Cardiac muscle cell (in vitro differentiated cells and primary cell): ENCODE measurements at regions not wholly inside any gene's neighbourhood (a gene's known extent, or its start where the extent isn't known, plus 50 kb on each side); places are given as distances from the start of the nearest gene placed in this dataset.

Source experiments
- DNase-seq, 2 donors: peaks; one replicate each; pipeline versions ENCODE4 v3.0.0 to v3.0.0-alpha.2; 2010 to 2017; ENCODE audit warnings: low read depth in 1 of 2, low spot score in 1 of 2
- H3K27ac ChIP-seq: fragments of 200-600 bp; sonication (generic); 2 replicates; pipeline ENCODE4 v1.5.1; 2016
- H3K27me3 ChIP-seq: fragments of 200-600 bp; sonication (generic); 2 replicates; pipeline ENCODE4 v1.6.0; 2016; ENCODE audit warnings: control low read depth
- H3K36me3 ChIP-seq: fragments of 200-600 bp; sonication (generic); 2 replicates; pipeline ENCODE4 v1.5.1; 2016; ENCODE audit warnings: control low read depth
- H3K4me1 ChIP-seq: fragments of 200-600 bp; sonication (generic); 2 replicates; pipeline ENCODE4 v1.8.1; 2017; ENCODE audit warnings: low read depth, mild to moderate bottlenecking, mixed run types
- H3K4me3 ChIP-seq: fragments of 200-600 bp; sonication (generic); 2 replicates; pipeline ENCODE4 v1.5.1; 2016; ENCODE audit warnings: mild to moderate bottlenecking
- H3K9me3 ChIP-seq: fragments of 200-600 bp; sonication (generic); 2 replicates; pipeline ENCODE4 v1.5.1; 2017; ENCODE audit warnings: low read depth, mild to moderate bottlenecking, control low read depth
- TF ChIP-seq, protein P1 (sequence below): IDR thresholded peaks from 2 replicates; pipeline ENCODE4 v1.5.1; 2012; ENCODE audit warnings: low read depth, mild to moderate bottlenecking, low read length

DNA sequence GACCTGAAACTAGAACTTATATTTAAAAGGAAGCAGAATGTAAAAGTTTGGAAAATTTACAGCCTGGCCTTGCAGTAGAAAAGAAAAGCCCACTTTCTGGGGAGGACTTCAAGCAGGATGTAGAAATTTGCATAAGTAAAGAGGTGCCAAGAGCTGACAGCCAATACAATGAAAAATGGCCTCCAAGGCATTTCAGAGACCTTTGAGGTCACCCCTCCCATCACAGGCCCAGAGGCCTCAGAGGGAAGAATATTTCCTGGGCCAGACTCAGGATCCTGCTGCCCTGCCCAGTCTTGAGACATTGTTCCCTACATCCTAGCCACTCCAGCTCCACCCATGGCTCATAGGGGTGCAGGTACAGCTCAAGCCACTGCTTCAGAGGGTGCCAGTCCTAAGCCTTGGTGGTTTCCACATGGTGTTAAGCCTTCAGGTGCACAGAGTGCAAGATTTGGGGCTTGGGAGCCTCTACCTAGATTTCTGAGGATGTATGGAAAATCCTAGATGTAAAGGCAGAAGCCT, 518.9 kb upstream of the INTU start:
- H3K9me3 ChIP-seq = no peaks in the 10 kb centered on the region
- TF ChIP-seq, protein P1, sequence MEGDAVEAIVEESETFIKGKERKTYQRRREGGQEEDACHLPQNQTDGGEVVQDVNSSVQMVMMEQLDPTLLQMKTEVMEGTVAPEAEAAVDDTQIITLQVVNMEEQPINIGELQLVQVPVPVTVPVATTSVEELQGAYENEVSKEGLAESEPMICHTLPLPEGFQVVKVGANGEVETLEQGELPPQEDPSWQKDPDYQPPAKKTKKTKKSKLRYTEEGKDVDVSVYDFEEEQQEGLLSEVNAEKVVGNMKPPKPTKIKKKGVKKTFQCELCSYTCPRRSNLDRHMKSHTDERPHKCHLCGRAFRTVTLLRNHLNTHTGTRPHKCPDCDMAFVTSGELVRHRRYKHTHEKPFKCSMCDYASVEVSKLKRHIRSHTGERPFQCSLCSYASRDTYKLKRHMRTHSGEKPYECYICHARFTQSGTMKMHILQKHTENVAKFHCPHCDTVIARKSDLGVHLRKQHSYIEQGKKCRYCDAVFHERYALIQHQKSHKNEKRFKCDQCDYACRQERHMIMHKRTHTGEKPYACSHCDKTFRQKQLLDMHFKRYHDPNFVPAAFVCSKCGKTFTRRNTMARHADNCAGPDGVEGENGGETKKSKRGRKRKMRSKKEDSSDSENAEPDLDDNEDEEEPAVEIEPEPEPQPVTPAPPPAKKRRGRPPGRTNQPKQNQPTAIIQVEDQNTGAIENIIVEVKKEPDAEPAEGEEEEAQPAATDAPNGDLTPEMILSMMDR = no peak
- DNase-seq = no peak
- no peaks in the 10 kb centered on the region for H3K36me3 ChIP-seq
- no peaks in the 10 kb centered on the region for H3K27me3 ChIP-seq
- no peak overlapping the region for H3K4me3 ChIP-seq
- H3K4me1 ChIP-seq = no peaks in the 10 kb centered on the region
- no peak overlapping the region for H3K27ac ChIP-seq

DNA sequence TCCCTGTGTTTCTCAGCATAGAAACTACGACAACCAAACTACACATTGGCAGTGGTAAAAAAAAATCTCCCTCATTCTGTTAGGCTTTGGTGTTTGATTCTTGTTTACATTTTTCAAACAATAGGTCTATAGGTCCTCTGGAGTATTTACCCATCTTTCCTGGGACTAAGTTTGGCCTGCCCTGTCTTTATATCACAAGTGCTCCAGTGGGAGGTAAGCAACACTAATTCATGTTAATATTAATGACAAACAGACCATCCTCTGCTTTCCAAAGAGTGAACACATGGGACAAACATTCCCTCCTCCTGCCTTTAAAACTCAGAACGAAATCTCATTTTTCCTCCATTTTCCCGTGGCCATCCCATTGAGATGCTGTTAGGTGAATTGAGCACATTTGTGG, 514.1 kb upstream of the INTU start:
- DNase-seq = no peak
- Histone ChIP-seq H3K4me3 (no peak overlapping the region), H3K27ac (no peak overlapping the region), H3K9me3 (no peaks in the 10 kb centered on the region), H3K27me3 (no peaks in the 10 kb centered on the region), H3K4me1 (no peaks in the 10 kb centered on the region), H3K36me3 (no peaks in the 10 kb centered on the region)
- TF ChIP-seq, protein P1 = no peak

DNA sequence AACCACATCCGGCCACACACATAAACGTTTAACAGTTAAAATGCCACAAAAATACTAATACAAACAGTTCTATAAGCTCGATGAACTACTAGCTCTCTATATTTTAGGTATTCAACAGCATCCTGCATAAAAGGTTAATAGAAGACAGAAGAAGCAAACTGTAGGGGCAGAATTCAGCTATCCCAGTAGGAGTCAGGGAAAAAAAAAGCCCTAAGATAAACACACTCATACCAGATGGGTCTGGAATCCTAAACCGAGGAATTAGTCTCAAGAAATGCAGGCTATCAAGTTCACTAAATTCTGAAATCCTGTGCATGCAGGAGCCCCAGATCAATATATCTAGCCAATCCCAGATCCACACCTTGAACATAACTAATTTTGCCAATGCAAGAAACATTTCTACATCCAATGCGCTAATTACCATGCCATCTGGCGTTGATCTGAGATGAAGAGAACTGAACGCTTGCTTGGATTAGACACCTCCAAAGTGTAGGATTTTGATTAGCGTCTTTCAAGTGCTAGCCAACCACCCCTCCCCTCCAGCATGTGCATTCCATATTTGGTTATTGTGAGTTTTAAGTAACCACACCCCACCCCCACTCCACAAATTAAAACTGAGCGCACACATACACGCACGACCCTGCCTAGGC, 512.2 kb upstream of the INTU start:
- no peak overlapping the region for H3K4me3 ChIP-seq

DNA sequence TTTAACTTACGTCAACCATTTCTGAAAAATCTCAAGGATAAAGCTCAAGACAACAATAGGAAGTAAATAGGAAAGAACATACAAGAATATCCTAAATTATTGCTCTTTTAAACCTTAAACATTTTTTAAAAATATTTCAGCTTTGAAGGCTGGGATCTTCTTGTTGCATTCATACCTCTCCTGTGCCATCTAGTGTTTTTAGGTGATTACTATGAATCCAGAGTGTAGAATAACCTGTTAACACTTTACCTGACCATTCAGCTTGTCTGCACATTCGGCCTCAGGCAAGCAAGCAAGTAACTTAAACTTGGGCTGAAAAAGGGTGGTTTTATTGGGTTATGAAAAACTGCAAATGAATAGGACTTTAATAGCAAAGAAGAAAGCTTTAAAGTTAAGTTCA, 507.8 kb upstream of the INTU start:
- H3K4me1 ChIP-seq = no peaks in the 10 kb centered on the region
- DNase-seq = peak in 1 of 2 donors; percentile 22
- no peaks in the 10 kb centered on the region for H3K9me3 ChIP-seq
- H3K36me3 ChIP-seq = no peaks in the 10 kb centered on the region
- no peak overlapping the region for H3K4me3 ChIP-seq
- H3K27me3 ChIP-seq = no peaks in the 10 kb centered on the region
- TF ChIP-seq, protein P1 = no peak
- H3K27ac ChIP-seq = no peak overlapping the region

More for the DNA sequence above, 512.2 kb upstream of the INTU start:
- H3K9me3 ChIP-seq = no peaks in the 10 kb centered on the region
- no peak overlapping the region for H3K27ac ChIP-seq
- TF ChIP-seq, protein P1 = no peak
- H3K36me3 ChIP-seq = no peaks in the 10 kb centered on the region
- DNase-seq = no peak
- no peaks in the 10 kb centered on the region for H3K4me1 ChIP-seq
- H3K27me3 ChIP-seq = no peaks in the 10 kb centered on the region

DNA sequence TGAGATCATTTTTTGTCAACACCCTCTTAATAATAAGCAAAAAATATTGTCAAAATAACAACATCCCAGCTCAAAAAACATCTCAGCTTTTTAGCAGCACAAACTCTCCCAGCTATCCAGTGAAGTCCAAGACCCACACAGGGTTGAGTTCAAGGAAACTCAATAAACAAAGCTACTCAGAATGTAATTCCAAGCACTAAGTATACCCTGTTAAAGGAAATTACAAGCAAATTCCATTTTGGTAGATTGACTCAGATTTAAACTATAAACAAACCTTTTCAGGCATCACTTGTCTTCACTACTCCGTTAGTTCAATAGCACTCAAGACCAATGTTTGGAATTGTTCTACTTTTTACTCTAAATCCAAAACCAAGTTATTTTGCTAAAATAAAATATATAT, 506.0 kb upstream of the INTU start:
- H3K36me3 ChIP-seq = no peaks in the 10 kb centered on the region
- no peak overlapping the region for H3K27ac ChIP-seq
- no peak overlapping the region for H3K4me3 ChIP-seq
- H3K9me3 ChIP-seq = no peaks in the 10 kb centered on the region
- H3K27me3 ChIP-seq = no peaks in the 10 kb centered on the region
- TF ChIP-seq, protein P1 = no peak
- no peaks in the 10 kb centered on the region for H3K4me1 ChIP-seq
- DNase-seq = no peak
